ENCODE measurements at regions not wholly inside any gene's neighbourhood (a gene's known extent, or its start where the extent isn't known, plus 50 kb on each side); places are given as distances from the start of the nearest gene placed in this dataset.

GRCh38 chr5:141753143-141753970, 71.3 kb upstream of the ARAP3 start:
- TF ChIP-seq CTCF (IDR thresholded peaks at IDR 0.05) (no peak), EP300 (IDR thresholded peaks at IDR 0.05) (no peak)
